COLO668 (cell line): ENCODE measurements at regions not wholly inside any gene's neighbourhood (a gene's known extent, or its start where the extent isn't known, plus 50 kb on each side); places are given as distances from the start of the nearest gene placed in this dataset.
"Not testable (repeated sequence)": the region's sequence is repeated elsewhere in the genome, so short reads cannot be mapped to it uniquely, and the experiment has no call there.

Experiments
- DNase-seq: peaks from one replicate; lab custom pipeline; 2025; ENCODE audit not compliant: unreplicated experiment; lab: John Stamatoyannopoulos, UW

GRCh38 chr21:22691658-22692057, 1693.4 kb downstream of the NCAM2 start:
- no peak for DNase-seq

DNA sequence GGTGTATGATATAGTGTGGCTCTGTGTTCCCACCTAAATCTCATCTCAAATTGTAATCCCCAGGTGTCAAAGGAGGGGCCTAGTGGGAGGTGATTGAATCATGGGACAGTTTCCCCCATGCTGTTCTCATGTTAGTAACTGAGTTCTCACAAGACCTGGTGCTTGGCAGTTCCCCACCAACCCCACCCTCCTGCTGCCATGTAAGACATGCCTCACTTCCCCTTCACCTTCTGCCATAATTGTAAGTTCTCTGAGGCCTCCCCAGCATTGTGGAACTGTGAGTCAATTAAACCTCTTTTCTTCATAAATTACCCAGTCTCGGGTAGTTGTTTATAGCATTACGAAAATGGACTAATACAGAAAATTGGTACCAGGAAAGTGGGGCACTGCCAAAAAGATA, 1705.3 kb downstream of the NCAM2 start:
- no peak for DNase-seq

DNA sequence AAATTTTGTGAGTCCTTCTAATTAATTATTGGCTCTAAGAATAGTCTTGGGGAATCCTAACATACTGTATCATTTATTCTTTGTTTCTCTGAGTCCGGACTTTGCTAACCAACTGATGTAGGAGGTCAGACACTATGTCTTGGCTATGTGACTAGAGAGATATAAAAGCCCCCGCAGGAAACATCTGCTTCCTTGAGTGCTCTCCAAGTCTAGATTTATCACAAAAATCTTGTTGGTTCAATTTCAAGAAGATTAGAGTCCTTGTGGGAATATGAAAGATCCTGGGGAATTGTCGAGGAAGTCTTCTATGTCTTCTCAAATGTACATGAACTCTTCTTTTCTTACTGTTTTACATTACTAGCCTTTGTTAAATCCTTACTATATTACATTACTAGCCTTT, 1712.5 kb downstream of the NCAM2 start:
- no peak for DNase-seq

DNA sequence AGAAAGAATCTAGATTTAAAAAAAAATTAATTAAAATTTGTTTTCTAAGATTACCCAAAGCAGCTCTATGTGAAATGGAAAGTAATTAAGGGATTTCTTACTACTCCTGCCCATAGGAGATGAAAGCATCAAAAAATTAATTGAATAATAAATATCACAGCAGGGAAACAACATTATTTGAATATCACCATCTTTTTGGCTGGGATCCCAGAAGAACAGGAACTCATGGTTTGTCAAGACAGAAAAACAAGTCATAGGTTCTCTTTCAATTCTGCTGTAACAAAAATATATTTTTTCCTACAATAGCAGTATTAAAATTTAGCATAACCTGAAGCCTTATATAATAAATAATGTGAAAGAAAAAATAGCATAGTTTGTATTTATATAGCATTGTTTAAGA, 1713.4 kb downstream of the NCAM2 start:
- DNase-seq: no peak

GRCh38 chr21:22725436-22725835, 1727.2 kb downstream of the NCAM2 start:
- no peak for DNase-seq

DNA sequence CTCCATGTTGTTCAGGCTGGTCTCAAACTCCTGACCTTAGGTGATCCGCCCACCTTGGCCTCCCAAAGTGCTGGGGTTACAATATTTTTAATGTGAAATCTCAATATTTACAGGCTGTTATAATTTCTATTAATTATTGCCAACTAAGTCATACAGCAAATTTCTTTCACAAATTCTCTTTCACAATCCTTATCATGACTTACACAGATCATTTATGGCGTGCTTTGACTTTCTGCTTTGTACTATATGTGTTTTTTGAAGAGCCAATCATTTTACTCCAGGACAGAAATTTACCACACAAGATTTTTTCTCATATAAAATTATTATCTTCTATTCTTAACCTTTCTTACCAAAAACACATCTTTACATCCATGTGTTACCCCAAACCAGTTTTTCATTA, 1729.9 kb downstream of the NCAM2 start:
- no peak for DNase-seq

GRCh38 chr21:22743085-22743484, 1744.9 kb downstream of the NCAM2 start:
- DNase-seq: no peak

DNA sequence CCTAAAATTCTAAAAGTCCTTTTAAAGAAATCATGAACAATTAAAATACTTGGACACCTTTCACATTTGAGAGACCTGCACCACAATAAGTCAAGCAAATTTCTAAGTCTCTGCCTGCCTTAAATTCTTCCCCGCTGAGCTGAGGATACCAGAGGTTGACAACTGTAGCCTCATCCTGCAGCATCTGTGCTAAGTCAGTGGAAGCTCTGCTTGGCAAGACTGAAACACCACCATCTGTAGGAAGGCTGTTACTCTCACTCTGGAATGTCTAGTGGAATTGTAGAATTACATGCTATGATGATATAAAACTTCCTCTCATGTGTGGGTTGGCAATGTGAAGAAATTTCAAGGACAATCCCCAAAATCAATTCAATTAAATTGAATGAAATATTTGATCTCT, 1756.5 kb downstream of the NCAM2 start:
- DNase-seq: no peak

- no peak for DNase-seq
Observed at GRCh38 chr21:22758478-22758877, 1760.3 kb downstream of the NCAM2 start.

- no peak for DNase-seq
Observed at GRCh38 chr21:22762463-22762862, 1764.3 kb downstream of the NCAM2 start.

DNA sequence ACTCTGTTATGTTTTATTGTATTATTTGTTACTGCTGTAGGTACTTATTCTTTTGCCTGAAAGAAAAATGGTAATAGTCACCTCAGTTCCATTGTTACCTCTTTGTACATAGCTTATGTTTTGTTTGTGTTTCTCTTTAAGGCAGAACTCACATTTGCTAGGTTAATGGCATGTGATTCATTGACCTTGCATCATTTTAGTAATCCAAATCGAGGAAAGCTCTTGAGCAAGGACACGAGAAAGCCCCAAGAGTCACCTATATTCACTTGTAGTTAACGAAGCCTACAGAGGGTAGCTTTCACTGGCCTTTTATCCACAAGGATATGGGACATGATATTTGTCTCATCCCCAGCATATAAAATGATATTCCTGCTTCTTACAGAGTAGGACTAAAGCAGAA, 1765.2 kb downstream of the NCAM2 start:
- DNase-seq: no peak

DNA sequence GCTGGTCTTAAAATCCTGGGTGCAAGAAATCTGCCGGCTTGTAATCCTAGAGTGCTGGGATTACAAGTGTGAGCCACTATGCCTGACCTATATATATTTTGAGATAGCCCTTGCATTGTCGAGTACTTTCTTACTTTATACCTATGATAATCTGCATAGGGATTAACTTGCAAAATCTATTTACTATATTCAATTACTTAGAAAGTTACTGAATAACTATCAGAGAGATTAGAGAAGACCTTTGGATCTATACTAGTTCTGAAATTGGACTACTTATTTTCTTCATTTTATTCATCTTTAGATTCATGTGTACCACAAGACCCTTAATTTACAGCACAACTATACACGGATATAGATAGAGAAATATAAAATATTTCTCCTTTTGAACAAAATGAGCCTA, 1766.0 kb downstream of the NCAM2 start:
- DNase-seq: no peak

GRCh38 chr21:22791376-22791775, 1793.2 kb downstream of the NCAM2 start:
- DNase-seq: no peak

- DNase-seq: peak; percentile 12
Observed at GRCh38 chr21:22791986-22792560, 1793.9 kb downstream of the NCAM2 start.

- DNase-seq: no peak
Observed at GRCh38 chr21:22795091-22795490, 1796.9 kb downstream of the NCAM2 start.

GRCh38 chr21:22795644-22796043, 1797.4 kb downstream of the NCAM2 start:
- no peak for DNase-seq

DNA sequence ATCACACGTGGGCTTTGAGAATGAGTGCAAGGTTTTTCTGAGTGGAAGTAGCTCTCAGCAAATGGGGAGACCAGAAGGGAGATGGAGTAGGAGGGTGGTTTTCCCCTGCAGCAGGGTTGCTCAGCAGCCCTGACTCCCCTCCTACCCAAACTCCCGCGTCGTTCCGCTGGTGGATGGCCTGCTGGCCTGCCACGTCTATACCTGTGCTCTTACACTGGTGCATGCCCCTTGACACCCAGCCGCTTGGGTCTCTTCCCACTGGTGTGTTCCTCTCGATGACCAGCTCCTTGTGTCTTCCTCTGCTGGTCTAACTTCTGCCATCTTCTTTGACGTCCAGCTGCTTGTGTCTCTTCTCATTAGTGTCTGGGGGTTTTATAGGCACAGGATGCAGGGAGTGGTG, 1797.9 kb downstream of the NCAM2 start:
- DNase-seq: no peak

GRCh38 chr21:22804151-22804550, 1805.9 kb downstream of the NCAM2 start:
- DNase-seq: no peak

- no peak for DNase-seq
Observed at GRCh38 chr21:22806278-22806677, 1808.1 kb downstream of the NCAM2 start.

- no peak for DNase-seq
Observed at GRCh38 chr21:22813201-22813600, 1815.0 kb downstream of the NCAM2 start.

- DNase-seq: not testable (repeated sequence)
Observed at GRCh38 chr21:22818681-22819485, 1820.7 kb downstream of the NCAM2 start.

DNA sequence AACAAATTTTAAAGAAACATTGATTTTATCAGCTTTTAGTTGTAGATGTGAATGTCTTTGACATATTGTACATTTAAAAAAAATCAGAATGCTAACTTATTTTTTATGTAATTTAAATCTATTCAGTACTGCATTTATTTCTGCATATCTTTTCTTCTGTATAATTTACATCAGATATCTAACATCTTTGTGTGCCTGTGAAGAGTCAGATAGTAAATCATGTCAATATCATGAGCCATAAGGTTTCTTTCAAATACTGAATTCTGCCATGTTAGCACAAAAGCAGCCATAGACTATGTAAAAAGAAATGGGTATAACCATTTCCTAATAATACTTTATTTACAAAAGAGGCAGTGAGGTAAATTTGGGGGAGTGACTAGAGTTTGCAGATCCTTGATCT, 1829.2 kb downstream of the NCAM2 start:
- no peak for DNase-seq

DNA sequence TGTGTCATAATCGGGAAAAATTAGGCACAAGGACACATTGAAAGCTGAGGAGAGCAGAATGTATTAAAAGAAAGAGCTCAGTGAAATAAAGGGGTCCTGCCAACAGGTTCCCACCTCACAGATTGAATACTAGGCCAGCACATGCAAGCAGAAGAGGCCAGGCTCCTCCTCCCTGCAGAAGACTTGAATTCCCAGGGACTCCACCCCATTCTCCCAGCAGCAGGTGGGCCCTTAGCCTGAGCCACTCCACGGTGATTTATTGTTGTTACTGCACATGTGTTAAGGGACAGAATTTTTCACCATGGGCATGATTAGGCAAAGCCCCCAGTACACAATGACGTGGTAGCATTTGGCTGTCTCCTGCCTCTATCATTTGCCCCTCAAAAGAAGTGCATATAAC, 1844.7 kb downstream of the NCAM2 start:
- no peak for DNase-seq
